ENCODE measurements at regions not wholly inside any gene's neighbourhood (a gene's known extent, or its start where the extent isn't known, plus 50 kb on each side); places are given as distances from the start of the nearest gene placed in this dataset.

DNA sequence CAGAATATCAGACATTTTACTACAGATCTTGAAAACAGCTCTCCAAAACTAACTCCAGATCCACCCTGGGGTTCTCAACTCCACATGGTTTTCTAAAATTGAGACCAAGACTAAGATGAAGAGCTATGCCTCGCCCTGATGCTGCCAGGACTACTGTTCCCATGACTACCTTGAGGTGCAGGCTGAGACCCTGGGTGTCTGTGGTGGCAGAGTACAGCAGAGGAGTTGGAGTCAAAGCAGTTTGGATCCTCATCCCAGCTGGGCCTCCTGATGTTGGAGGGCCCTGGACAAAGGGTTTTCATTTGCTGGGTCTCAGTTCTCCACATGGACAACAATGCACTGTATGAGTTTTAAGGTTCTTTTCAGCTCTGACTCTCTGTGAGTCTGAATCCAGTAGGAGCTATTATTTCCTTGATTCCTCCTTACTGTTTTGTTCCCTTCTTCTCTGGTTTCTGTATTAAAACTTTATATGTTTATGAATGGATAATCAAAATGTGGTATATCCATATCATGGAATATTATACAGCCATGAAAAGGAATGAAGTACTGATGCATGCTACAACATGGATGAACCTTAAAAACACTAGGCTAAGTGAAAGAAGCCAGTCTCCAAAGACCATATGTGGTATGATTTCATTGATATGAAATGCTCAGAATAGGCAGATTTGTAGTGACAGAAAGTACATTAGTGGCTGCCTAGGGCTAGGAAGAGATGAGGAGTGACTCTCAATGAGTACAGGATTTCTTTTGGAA lies 93.0 kb downstream of the CPN2 start:
- TF ChIP-seq, protein P1, sequence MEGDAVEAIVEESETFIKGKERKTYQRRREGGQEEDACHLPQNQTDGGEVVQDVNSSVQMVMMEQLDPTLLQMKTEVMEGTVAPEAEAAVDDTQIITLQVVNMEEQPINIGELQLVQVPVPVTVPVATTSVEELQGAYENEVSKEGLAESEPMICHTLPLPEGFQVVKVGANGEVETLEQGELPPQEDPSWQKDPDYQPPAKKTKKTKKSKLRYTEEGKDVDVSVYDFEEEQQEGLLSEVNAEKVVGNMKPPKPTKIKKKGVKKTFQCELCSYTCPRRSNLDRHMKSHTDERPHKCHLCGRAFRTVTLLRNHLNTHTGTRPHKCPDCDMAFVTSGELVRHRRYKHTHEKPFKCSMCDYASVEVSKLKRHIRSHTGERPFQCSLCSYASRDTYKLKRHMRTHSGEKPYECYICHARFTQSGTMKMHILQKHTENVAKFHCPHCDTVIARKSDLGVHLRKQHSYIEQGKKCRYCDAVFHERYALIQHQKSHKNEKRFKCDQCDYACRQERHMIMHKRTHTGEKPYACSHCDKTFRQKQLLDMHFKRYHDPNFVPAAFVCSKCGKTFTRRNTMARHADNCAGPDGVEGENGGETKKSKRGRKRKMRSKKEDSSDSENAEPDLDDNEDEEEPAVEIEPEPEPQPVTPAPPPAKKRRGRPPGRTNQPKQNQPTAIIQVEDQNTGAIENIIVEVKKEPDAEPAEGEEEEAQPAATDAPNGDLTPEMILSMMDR (IDR thresholded peaks at IDR 0.05) = no peak
- TF ChIP-seq EP300 (IDR thresholded peaks at IDR 0.05) = no peak
